ENCODE measurements at regions not wholly inside any gene's neighbourhood (a gene's known extent, or its start where the extent isn't known, plus 50 kb on each side); places are given as distances from the start of the nearest gene placed in this dataset.

DNA sequence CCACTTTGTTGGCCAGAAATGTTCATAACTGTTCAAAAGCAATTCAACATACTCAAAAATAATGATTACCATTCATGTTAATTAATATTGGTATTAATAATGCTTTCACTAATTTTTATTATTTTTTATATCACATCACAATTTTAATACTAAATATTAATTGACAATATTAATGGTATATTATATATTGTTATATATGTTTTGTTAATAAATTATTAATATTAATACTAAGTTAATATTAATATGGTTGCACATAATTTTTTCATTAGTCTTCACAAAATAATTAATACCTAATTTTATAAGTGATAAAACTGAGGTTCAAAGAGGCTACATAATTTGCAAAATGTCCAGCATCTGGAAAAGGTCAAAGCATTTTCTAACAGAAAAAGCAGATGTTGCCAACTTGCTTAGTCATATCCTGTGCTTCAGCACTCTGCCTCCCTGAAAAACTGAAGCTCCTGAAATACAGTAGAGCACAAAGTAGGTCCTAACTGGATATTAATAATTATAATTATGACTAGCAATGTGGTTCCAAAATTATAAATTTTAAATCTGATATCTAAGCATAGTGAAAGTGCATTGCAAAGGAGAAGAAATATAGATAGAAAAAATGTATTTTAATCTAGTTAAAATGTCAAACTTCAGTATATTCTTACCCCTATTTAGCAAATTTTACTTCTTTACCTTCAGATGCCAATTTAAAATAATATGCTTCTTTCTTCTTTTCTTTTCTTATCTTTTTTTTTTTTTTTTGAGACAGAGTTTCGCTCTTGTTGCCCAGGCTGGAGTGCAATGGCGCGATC, 123.2 kb upstream of the TNFSF4 start:
- TF ChIP-seq POLR2A (IDR thresholded peaks at IDR 0.05) = no peak
- no peak for TF ChIP-seq POLR2AphosphoS5 (IDR thresholded peaks at IDR 0.05)
- TF ChIP-seq, protein P1, sequence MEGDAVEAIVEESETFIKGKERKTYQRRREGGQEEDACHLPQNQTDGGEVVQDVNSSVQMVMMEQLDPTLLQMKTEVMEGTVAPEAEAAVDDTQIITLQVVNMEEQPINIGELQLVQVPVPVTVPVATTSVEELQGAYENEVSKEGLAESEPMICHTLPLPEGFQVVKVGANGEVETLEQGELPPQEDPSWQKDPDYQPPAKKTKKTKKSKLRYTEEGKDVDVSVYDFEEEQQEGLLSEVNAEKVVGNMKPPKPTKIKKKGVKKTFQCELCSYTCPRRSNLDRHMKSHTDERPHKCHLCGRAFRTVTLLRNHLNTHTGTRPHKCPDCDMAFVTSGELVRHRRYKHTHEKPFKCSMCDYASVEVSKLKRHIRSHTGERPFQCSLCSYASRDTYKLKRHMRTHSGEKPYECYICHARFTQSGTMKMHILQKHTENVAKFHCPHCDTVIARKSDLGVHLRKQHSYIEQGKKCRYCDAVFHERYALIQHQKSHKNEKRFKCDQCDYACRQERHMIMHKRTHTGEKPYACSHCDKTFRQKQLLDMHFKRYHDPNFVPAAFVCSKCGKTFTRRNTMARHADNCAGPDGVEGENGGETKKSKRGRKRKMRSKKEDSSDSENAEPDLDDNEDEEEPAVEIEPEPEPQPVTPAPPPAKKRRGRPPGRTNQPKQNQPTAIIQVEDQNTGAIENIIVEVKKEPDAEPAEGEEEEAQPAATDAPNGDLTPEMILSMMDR (IDR thresholded peaks at IDR 0.05) = no peak
